HCT116 (cell line): ENCODE measurements at regions not wholly inside any gene's neighbourhood (a gene's known extent, or its start where the extent isn't known, plus 50 kb on each side); places are given as distances from the start of the nearest gene placed in this dataset.

Experiments
- ATAC-seq: fragments of 200-7000 bp; cut with Tn5 transposase; 2 replicates; pipeline ENCODE4 v1.9.1; 2020; ENCODE audit warnings: mild to moderate bottlenecking, moderate library complexity
- BruUV-seq: library from RNA; stranded (reverse); fragments of 400-500 nt; replicated peaks from 2 replicates; lab custom pipeline; 2021; lab: Mats Ljungman, UMichigan
- CTCF ChIA-PET: fragments of 300-600 bp; sonication (Branson Sonifier 250); formaldehyde crosslinking; loops from one replicate; lab custom pipeline; 2021; ENCODE audit warnings: antibody characterized with exemption; lab: Charles Lee
- POLR2A ChIA-PET: fragments of 300-600, 350-600 bp; sonication (Branson Sonifier 250); formaldehyde crosslinking; loops from one replicate; lab custom pipeline; 2021; ENCODE audit warnings: antibody characterized with exemption; lab: Charles Lee
- RAD21 ChIA-PET, 2 experiments: fragments of 300-600 bp; sonication (Branson Sonifier 250); formaldehyde crosslinking; loops; one replicate each; lab custom pipeline; 2023; ENCODE audit warnings: low total read pairs in 2 of 2; ENCODE audit not compliant: uncharacterized antibody in 2 of 2, unreplicated experiment in 2 of 2, low non-redundant PET in 1 of 2; lab: Charles Lee
- DNase-seq: peaks from one replicate; pipeline ENCODE4 v3.0.0-alpha.2; 2010; ENCODE audit warnings: low read depth, low spot score
- H2AFZ ChIP-seq: fragments of 200-600 bp; shearing (Covaris generic), sonication (generic); 2 replicates; pipeline ENCODE4 v1.6.1; 2017; ENCODE audit warnings: low read depth, mixed run types, mixed read lengths, antibody characterized with exemption, low read length; ENCODE audit not compliant: poor library complexity, severe bottlenecking
- H3K27ac ChIP-seq: 2 replicates; pipeline ENCODE4 v1.5.1; 2012; ENCODE audit warnings: low read depth, low read length
- H3K27me3 ChIP-seq: fragments of 200-600 bp; sonication (generic); 2 replicates; pipeline ENCODE4 v1.6.1; 2016; ENCODE audit warnings: mixed run types, low read length, mixed read lengths; ENCODE audit not compliant: insufficient read depth
- H3K36me3 ChIP-seq, 2 experiments: fragments of 200-500 bp in 1 of 2; fragments of 200-600 bp in 1 of 2; sonication (Bioruptor generic) in 1 of 2; sonication (generic) in 1 of 2; 2 replicates each; pipeline versions ENCODE4 v1.5.1 to v1.6.1; 2014 to 2016; ENCODE audit warnings: low read length in 2 of 2, inconsistent platforms in 1 of 2, mixed read lengths in 1 of 2, mixed run types in 1 of 2; ENCODE audit not compliant: insufficient read depth in 2 of 2, control insufficient read depth in 1 of 2
- H3K4me1 ChIP-seq, 2 experiments: fragments of 200-600 bp in 1 of 2; sonication (generic) in 1 of 2; 2 replicates each; pipeline versions ENCODE4 v1.5.1 to v1.6.1; 2012 to 2017; ENCODE audit warnings: low read length in 2 of 2, inconsistent platforms in 1 of 2, mild to moderate bottlenecking in 1 of 2, mixed read lengths in 1 of 2, mixed run types in 1 of 2, moderate library complexity in 1 of 2; ENCODE audit not compliant: insufficient read depth in 2 of 2, control insufficient read depth in 1 of 2
- H3K4me2 ChIP-seq: fragments of 200-600 bp; sonication (generic); 2 replicates; pipeline ENCODE4 v1.6.1; 2017; ENCODE audit warnings: mixed run types, low read length, mixed read lengths
- H3K4me3 ChIP-seq, 2 experiments: fragments of 200-600 bp in 1 of 2; sonication (generic) in 1 of 2; replicated peaks in 1 of 2; 2 replicates each; pipeline ENCODE4 v1.5.1; 2011 to 2016; ENCODE audit warnings: low read length in 2 of 2, control low read depth in 1 of 2, low read depth in 1 of 2, mild to moderate bottlenecking in 1 of 2, mixed read lengths in 1 of 2, mixed run types in 1 of 2
- H3K79me2 ChIP-seq: fragments of 200-600 bp; sonication (generic); 2 replicates; pipeline ENCODE4 v1.6.1; 2017; ENCODE audit warnings: mild to moderate bottlenecking, mixed run types, low read length, moderate library complexity, mixed read lengths; ENCODE audit not compliant: insufficient read depth
- H3K9ac ChIP-seq: fragments of 200-600 bp; sonication (generic); 2 replicates; pipeline ENCODE4 v1.6.1; 2016; ENCODE audit warnings: low read length, mixed read lengths
- H3K9me2 ChIP-seq: fragments of 200-600 bp; sonication (generic), shearing (Covaris generic); 2 replicates; pipeline ENCODE4 v1.6.1; 2017; ENCODE audit warnings: mixed run types, mild to moderate bottlenecking, moderate library complexity; ENCODE audit not compliant: insufficient read depth
- H3K9me3 ChIP-seq, 2 experiments: fragments of 200-500 bp in 1 of 2; fragments of 200-600 bp in 1 of 2; sonication (Bioruptor generic) in 1 of 2; sonication (generic) in 1 of 2; 2 replicates each; pipeline ENCODE4 v1.6.1; 2014 to 2017; ENCODE audit warnings: low read length in 2 of 2, mixed read lengths in 2 of 2, inconsistent platforms in 1 of 2, low read depth in 1 of 2, mild to moderate bottlenecking in 1 of 2, mixed run types in 1 of 2, moderate library complexity in 1 of 2; ENCODE audit not compliant: control insufficient read depth in 1 of 2, insufficient read depth in 1 of 2
- H4K20me1 ChIP-seq: fragments of 200-600 bp; sonication (generic), shearing (Covaris generic); 2 replicates; pipeline ENCODE4 v1.6.1; 2017; ENCODE audit warnings: mixed run types, mild to moderate bottlenecking, moderate library complexity; ENCODE audit not compliant: insufficient read depth
- CBX3 ChIP-seq: IDR thresholded peaks from 2 replicates; pipeline ENCODE4 v1.6.1; 2012; ENCODE audit warnings: low read depth
- CEBPB ChIP-seq: IDR thresholded peaks from 2 replicates; pipeline ENCODE4 v1.6.1; 2012; ENCODE audit warnings: low read depth
- CTCF ChIP-seq, 3 experiments: fragments of 200-600 bp in 1 of 3; sonication (generic) in 1 of 3; IDR thresholded peaks in 2 of 3; conservative IDR thresholded peaks in 1 of 3; 2 replicates each; pipeline ENCODE4 v1.5.1; 2012 to 2017; ENCODE audit warnings: low read depth in 2 of 3, low read length in 2 of 3, antibody characterized with exemption in 1 of 3, borderline replicate concordance in 1 of 3, control low read depth in 1 of 3, mild to moderate bottlenecking in 1 of 3, mixed read lengths in 1 of 3, mixed run types in 1 of 3, moderate library complexity in 1 of 3; ENCODE audit not compliant: insufficient read depth in 1 of 3
- EGR1 ChIP-seq: IDR thresholded peaks from 2 replicates; pipeline ENCODE4 v1.6.1; 2012; ENCODE audit warnings: low read depth
- EZH2 ChIP-seq: fragments of 200-600 bp; sonication (generic); IDR thresholded peaks from 2 replicates; pipeline ENCODE4 v1.6.1; 2017; ENCODE audit warnings: antibody characterized with exemption, mixed run types
- EZH2phosphoT487 ChIP-seq: fragments of 200-600 bp; IDR thresholded peaks from 2 replicates; pipeline ENCODE4 v1.6.1; 2018; ENCODE audit warnings: antibody characterized with exemption, borderline replicate concordance
- FOSL1 ChIP-seq: IDR thresholded peaks from 2 replicates; pipeline ENCODE4 v1.6.1; 2012; ENCODE audit warnings: low read depth
- JUND ChIP-seq: IDR thresholded peaks from 2 replicates; pipeline ENCODE4 v1.6.1; 2012
- MAX ChIP-seq: IDR thresholded peaks from 2 replicates; pipeline ENCODE4 v1.6.1; 2012
- POLR2A ChIP-seq: IDR thresholded peaks from 2 replicates; pipeline ENCODE4 v1.7.0; 2011; ENCODE audit warnings: borderline replicate concordance; ENCODE audit not compliant: insufficient read depth, insufficient read length; ENCODE audit errors: extremely low read depth
- POLR2AphosphoS5 ChIP-seq: IDR thresholded peaks from 2 replicates; pipeline ENCODE4 v1.6.1; 2011; ENCODE audit warnings: mild to moderate bottlenecking, low read depth, low read length, moderate library complexity
- RAD21 ChIP-seq: IDR thresholded peaks from 2 replicates; pipeline ENCODE4 v1.6.1; 2012; ENCODE audit warnings: low read depth, mild to moderate bottlenecking
- REST ChIP-seq: IDR thresholded peaks from 2 replicates; pipeline ENCODE4 v1.6.1; 2012; ENCODE audit warnings: low read depth
- SRF ChIP-seq: IDR thresholded peaks from 2 replicates; pipeline ENCODE4 v1.6.1; 2012; ENCODE audit warnings: low read depth
- TCF7L2 ChIP-seq: IDR thresholded peaks from 2 replicates; pipeline ENCODE4 v1.7.0; 2011; ENCODE audit warnings: borderline replicate concordance, inconsistent platforms; ENCODE audit not compliant: insufficient read depth, insufficient read length; ENCODE audit errors: extremely low read depth
- YY1 ChIP-seq: IDR thresholded peaks from 2 replicates; pipeline ENCODE4 v1.6.1; 2011; ENCODE audit warnings: low read length, low read depth, moderate library complexity, mild to moderate bottlenecking; ENCODE audit not compliant: insufficient replicate concordance; ENCODE audit errors: extremely low read depth
- ZBTB33 ChIP-seq: IDR thresholded peaks from 2 replicates; pipeline ENCODE4 v1.6.1; 2011; ENCODE audit warnings: mild to moderate bottlenecking, low read length, moderate library complexity; ENCODE audit not compliant: insufficient replicate concordance; ENCODE audit errors: extremely low read depth
- ZFX ChIP-seq: fragments of 450-650 bp; IDR thresholded peaks from 2 replicates; pipeline ENCODE4 v1.6.1; 2017
- intact Hi-C: fragments of 100-400 bp; cut with micrococcal nuclease; formaldehyde crosslinking; loops from 2 replicates; pipeline ENCODE4 v1.10.0; 2022

- H3K9ac ChIP-seq, result no peak overlapping the region
- no TSS peak for BruUV-seq
- no peaks in the 10 kb centered on the region for H3K4me1 ChIP-seq
- DNase-seq (no peak), ATAC-seq (no peak)
- intact Hi-C loops, result no loop called here
- H3K27me3 ChIP-seq, result no peaks in the 10 kb centered on the region
- H3K9me2 ChIP-seq, result no peaks in the 10 kb centered on the region
- H3K79me2 ChIP-seq, result no peaks in the 10 kb centered on the region
- no peaks in the 10 kb centered on the region for H3K9me3 ChIP-seq
- RAD21 ChIA-PET, result no interaction called here
- no peak overlapping the region for H3K4me2 ChIP-seq
- POLR2A ChIA-PET, result no interaction called here
- H4K20me1 ChIP-seq, result no peaks in the 10 kb centered on the region
- no peak overlapping the region for H3K27ac ChIP-seq
- no peak overlapping the region for H3K4me3 ChIP-seq
- CTCF ChIA-PET, result no interaction called here
- TF ChIP-seq CTCF (IDR thresholded peaks at IDR 0.05 in 2 of 3, conservative IDR thresholded peaks at IDR 0.05 in 1 of 3; ENCODE audit: borderline replicate concordance in 1 of 3, insufficient read depth in 1 of 3, low read depth in 2 of 3, low read length in 2 of 3) (no peak), EZH2phosphoT487 (no peak), POLR2AphosphoS5 (no peak), CEBPB (no peak), FOSL1 (no peak), EGR1 (no peak), EZH2 (no peak), CBX3 (no peak), RAD21 (no peak), ZFX (no peak), JUND (no peak), ZBTB33 (no peak), SRF (no peak), MAX (no peak), TCF7L2 (no peak), YY1 (no peak), POLR2A (no peak), REST (no peak)
- H3K36me3 ChIP-seq, result no peaks in the 10 kb centered on the region
- no peak overlapping the region for H2AFZ ChIP-seq
Measured at GRCh38 chr3:191783024-191783423, 322.1 kb downstream of the PYDC2 start.
